ENCODE measurements at regions not wholly inside any gene's neighbourhood (a gene's known extent, or its start where the extent isn't known, plus 50 kb on each side); places are given as distances from the start of the nearest gene placed in this dataset.

- H3K9me2 ChIP-seq (replicated peaks; ENCODE audit: insufficient read depth, low read length): no peaks in the 10 kb centered on the region
- no peak overlapping the region for H3K4me3 ChIP-seq (ENCODE audit: insufficient read depth, low read length, poor library complexity, severe bottlenecking)
- H3F3A ChIP-seq (ENCODE audit: insufficient read depth): no peaks in the 10 kb centered on the region
- H3K36me3 ChIP-seq (ENCODE audit: low read length): no peaks in the 10 kb centered on the region
- no peaks in the 10 kb centered on the region for H3K79me2 ChIP-seq (ENCODE audit: insufficient read depth, low read length)
- H3K27ac ChIP-seq (ENCODE audit: low read depth, low read length): no peak overlapping the region
- H3K27me3 ChIP-seq (ENCODE audit: low read length): no peaks in the 10 kb centered on the region
- no peak overlapping the region for H3K4me2 ChIP-seq (ENCODE audit: low read depth, low read length, poor library complexity, severe bottlenecking)
- no peak overlapping the region for H2AFZ ChIP-seq (ENCODE audit: low read depth, low read length, severe bottlenecking)
- TF ChIP-seq, protein P1, sequence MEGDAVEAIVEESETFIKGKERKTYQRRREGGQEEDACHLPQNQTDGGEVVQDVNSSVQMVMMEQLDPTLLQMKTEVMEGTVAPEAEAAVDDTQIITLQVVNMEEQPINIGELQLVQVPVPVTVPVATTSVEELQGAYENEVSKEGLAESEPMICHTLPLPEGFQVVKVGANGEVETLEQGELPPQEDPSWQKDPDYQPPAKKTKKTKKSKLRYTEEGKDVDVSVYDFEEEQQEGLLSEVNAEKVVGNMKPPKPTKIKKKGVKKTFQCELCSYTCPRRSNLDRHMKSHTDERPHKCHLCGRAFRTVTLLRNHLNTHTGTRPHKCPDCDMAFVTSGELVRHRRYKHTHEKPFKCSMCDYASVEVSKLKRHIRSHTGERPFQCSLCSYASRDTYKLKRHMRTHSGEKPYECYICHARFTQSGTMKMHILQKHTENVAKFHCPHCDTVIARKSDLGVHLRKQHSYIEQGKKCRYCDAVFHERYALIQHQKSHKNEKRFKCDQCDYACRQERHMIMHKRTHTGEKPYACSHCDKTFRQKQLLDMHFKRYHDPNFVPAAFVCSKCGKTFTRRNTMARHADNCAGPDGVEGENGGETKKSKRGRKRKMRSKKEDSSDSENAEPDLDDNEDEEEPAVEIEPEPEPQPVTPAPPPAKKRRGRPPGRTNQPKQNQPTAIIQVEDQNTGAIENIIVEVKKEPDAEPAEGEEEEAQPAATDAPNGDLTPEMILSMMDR (IDR thresholded peaks at IDR 0.05; ENCODE audit: insufficient read depth, low read length, poor library complexity, severe bottlenecking): no peak
- no peak for TF ChIP-seq EZH2phosphoT487 (conservative IDR thresholded peaks at IDR 0.05; ENCODE audit: low read length)
- no peaks in the 10 kb centered on the region for H4K20me1 ChIP-seq (ENCODE audit: low read depth, low read length)
- H3K9me3 ChIP-seq (ENCODE audit: insufficient read depth, low read length): no peaks in the 10 kb centered on the region
- H3K9ac ChIP-seq (ENCODE audit: low read length): no peak overlapping the region
Measured at GRCh38 chr3:70726096-70726938, 413.9 kb upstream of the MDFIC2 start.

- Histone ChIP-seq H3K9ac (ENCODE audit: low read length) (no peak overlapping the region), H3F3A (ENCODE audit: insufficient read depth) (no peaks in the 10 kb centered on the region), H3K9me3 (ENCODE audit: insufficient read depth, low read length) (no peaks in the 10 kb centered on the region), H4K20me1 (ENCODE audit: low read depth, low read length) (no peaks in the 10 kb centered on the region), H3K9me2 (replicated peaks; ENCODE audit: insufficient read depth, low read length) (no peaks in the 10 kb centered on the region), H2AFZ (ENCODE audit: low read depth, low read length, severe bottlenecking) (no peak overlapping the region), H3K27ac (ENCODE audit: low read depth, low read length) (no peak overlapping the region), H3K4me3 (ENCODE audit: insufficient read depth, low read length, poor library complexity, severe bottlenecking) (no peak overlapping the region), H3K36me3 (ENCODE audit: low read length) (no peaks in the 10 kb centered on the region), H3K4me2 (ENCODE audit: low read depth, low read length, poor library complexity, severe bottlenecking) (no peak overlapping the region), H3K79me2 (ENCODE audit: insufficient read depth, low read length) (no peaks in the 10 kb centered on the region), H3K27me3 (ENCODE audit: low read length) (no peaks in the 10 kb centered on the region)
- TF ChIP-seq, protein P1 (IDR thresholded peaks at IDR 0.05; ENCODE audit: insufficient read depth, low read length, poor library complexity, severe bottlenecking): no peak
- no peak for TF ChIP-seq EZH2phosphoT487 (conservative IDR thresholded peaks at IDR 0.05; ENCODE audit: low read length)
Measured at GRCh38 chr3:70722018-70722417, 409.6 kb upstream of the MDFIC2 start.

- no peak overlapping the region for H3K27ac ChIP-seq (ENCODE audit: low read depth, low read length)
- TF ChIP-seq, protein P1 (IDR thresholded peaks at IDR 0.05; ENCODE audit: insufficient read depth, low read length, poor library complexity, severe bottlenecking): no peak
- no peaks in the 10 kb centered on the region for H3F3A ChIP-seq (ENCODE audit: insufficient read depth)
- H3K36me3 ChIP-seq (ENCODE audit: low read length): no peaks in the 10 kb centered on the region
- no peaks in the 10 kb centered on the region for H3K9me2 ChIP-seq (replicated peaks; ENCODE audit: insufficient read depth, low read length)
- no peaks in the 10 kb centered on the region for H3K79me2 ChIP-seq (ENCODE audit: insufficient read depth, low read length)
- no peak overlapping the region for H3K9ac ChIP-seq (ENCODE audit: low read length)
- no peak overlapping the region for H2AFZ ChIP-seq (ENCODE audit: low read depth, low read length, severe bottlenecking)
- no peak overlapping the region for H3K4me3 ChIP-seq (ENCODE audit: insufficient read depth, low read length, poor library complexity, severe bottlenecking)
- H3K9me3 ChIP-seq (ENCODE audit: insufficient read depth, low read length): peaks cover 8% of the 10 kb centered on the region; the same call in 1 of the 2 replicates
- H3K4me2 ChIP-seq (ENCODE audit: low read depth, low read length, poor library complexity, severe bottlenecking): no peak overlapping the region
- H3K27me3 ChIP-seq (ENCODE audit: low read length): no peaks in the 10 kb centered on the region
- no peaks in the 10 kb centered on the region for H4K20me1 ChIP-seq (ENCODE audit: low read depth, low read length)
Measured at GRCh38 chr3:70716832-70717231, 404.4 kb upstream of the MDFIC2 start.

Measured in SU-DHL-6 (cell line).